HG03066 (cell line): ENCODE measurements at regions not wholly inside any gene's neighbourhood (a gene's known extent, or its start where the extent isn't known, plus 50 kb on each side); places are given as distances from the start of the nearest gene placed in this dataset.

ENCODE experiments used
- ATAC-seq: cut with Tn5 transposase; IDR thresholded peaks from one replicate; pipeline ENCODE4 v1.9.1; 2021; ENCODE audit warnings: low read depth; ENCODE audit not compliant: unreplicated experiment

GRCh38 chr18:22838221-22838620, 94.9 kb upstream of the RBBP8 start:
- ATAC-seq, result no peak

GRCh38 chr18:22838639-22839277, 94.4 kb upstream of the RBBP8 start:
- ATAC-seq, result no peak

- ATAC-seq, result no peak
Observed at GRCh38 chr18:22839340-22839821, 93.7 kb upstream of the RBBP8 start.

- no peak for ATAC-seq
Observed at GRCh38 chr18:22840606-22841144, 92.5 kb upstream of the RBBP8 start.

- ATAC-seq, result no peak
Observed at GRCh38 chr18:22841840-22842239, 91.3 kb upstream of the RBBP8 start.

- ATAC-seq, result no peak
Observed at GRCh38 chr18:22844190-22844589, 88.9 kb upstream of the RBBP8 start.

- ATAC-seq, result no peak
Observed at GRCh38 chr18:22844628-22845027, 88.5 kb upstream of the RBBP8 start.

GRCh38 chr18:22846088-22846683, 86.9 kb upstream of the RBBP8 start:
- ATAC-seq, result no peak

GRCh38 chr18:22846697-22847096, 86.4 kb upstream of the RBBP8 start:
- ATAC-seq, result no peak

GRCh38 chr18:22847392-22847791, 85.7 kb upstream of the RBBP8 start:
- no peak for ATAC-seq

GRCh38 chr18:22847867-22848451, 85.2 kb upstream of the RBBP8 start:
- ATAC-seq, result no peak

- ATAC-seq, result no peak
Observed at GRCh38 chr18:22848615-22849014, 84.5 kb upstream of the RBBP8 start.

GRCh38 chr18:22856870-22857269, 76.3 kb upstream of the RBBP8 start:
- no peak for ATAC-seq

- no peak for ATAC-seq
Observed at GRCh38 chr18:22858121-22858520, 75.0 kb upstream of the RBBP8 start.

GRCh38 chr18:22860807-22861206, 72.3 kb upstream of the RBBP8 start:
- no peak for ATAC-seq

- no peak for ATAC-seq
Observed at GRCh38 chr18:22865354-22866116, 67.6 kb upstream of the RBBP8 start.

GRCh38 chr18:22868831-22869230, 64.3 kb upstream of the RBBP8 start:
- ATAC-seq, result no peak

- ATAC-seq, result no peak
Observed at GRCh38 chr18:22871809-22872525, 61.2 kb upstream of the RBBP8 start.

GRCh38 chr18:22872900-22873537, 60.1 kb upstream of the RBBP8 start:
- ATAC-seq, result no peak

- no peak for ATAC-seq
Observed at GRCh38 chr18:22879293-22879692, 53.8 kb upstream of the RBBP8 start.
